Right renal cortex interstitium (tissue), 3 donors: ENCODE measurements at regions not wholly inside any gene's neighbourhood (a gene's known extent, or its start where the extent isn't known, plus 50 kb on each side); places are given as distances from the start of the nearest gene placed in this dataset.
A peak's percentile ranks its signal among the peaks of the same experiment; 100 is the strongest.
"Not testable (repeated sequence)": the region's sequence is repeated elsewhere in the genome, so short reads cannot be mapped to it uniquely, and the experiment has no call there.

Experiments used
- DNase-seq, 3 donors: peaks; one replicate each; pipeline ENCODE4 v3.0.0-alpha.2; 2013; ENCODE audit warnings: low read depth in 3 of 3, low spot score in 2 of 3

- no peak for DNase-seq
Measured at GRCh38 chr7:131061818-131062217, 265.9 kb upstream of the MKLN1 start.

GRCh38 chr7:131066635-131067034 is 261.0 kb upstream of the MKLN1 start:
- no peak for DNase-seq

GRCh38 chr7:131067220-131067619 is 260.5 kb upstream of the MKLN1 start:
- DNase-seq: no peak

- DNase-seq: no peak
Measured at GRCh38 chr7:131068604-131069021, 259.1 kb upstream of the MKLN1 start.

GRCh38 chr7:131071786-131072504 is 255.7 kb upstream of the MKLN1 start:
- peak in 1 of 3 donors; percentile 17 for DNase-seq

GRCh38 chr7:131072505-131073091 is 255.1 kb upstream of the MKLN1 start:
- DNase-seq: no peak

- DNase-seq: no peak
Measured at GRCh38 chr7:131074043-131074442, 253.6 kb upstream of the MKLN1 start.

GRCh38 chr7:131074585-131074984 is 253.1 kb upstream of the MKLN1 start:
- DNase-seq: no peak

- no peak for DNase-seq
Measured at GRCh38 chr7:131075406-131075805, 252.3 kb upstream of the MKLN1 start.

GRCh38 chr7:131076032-131076431 is 251.6 kb upstream of the MKLN1 start:
- DNase-seq: no peak

GRCh38 chr7:131076711-131077181 is 250.9 kb upstream of the MKLN1 start:
- DNase-seq: no peak

GRCh38 chr7:131077735-131078134 is 249.9 kb upstream of the MKLN1 start:
- DNase-seq: no peak

GRCh38 chr7:131080754-131081153 is 246.9 kb upstream of the MKLN1 start:
- DNase-seq: no peak

- DNase-seq: no peak
Measured at GRCh38 chr7:131081308-131081707, 246.4 kb upstream of the MKLN1 start.

- DNase-seq: no peak
Measured at GRCh38 chr7:131083781-131084180, 243.9 kb upstream of the MKLN1 start.

- DNase-seq: not testable (repeated sequence)
Measured at GRCh38 chr7:131084336-131084735, 243.3 kb upstream of the MKLN1 start.

- DNase-seq: no peak
Measured at GRCh38 chr7:131087756-131088658, 239.7 kb upstream of the MKLN1 start.

- DNase-seq: no peak
Measured at GRCh38 chr7:131090188-131090587, 237.5 kb upstream of the MKLN1 start.

- no peak for DNase-seq
Measured at GRCh38 chr7:131090886-131091692, 236.6 kb upstream of the MKLN1 start.

GRCh38 chr7:131094685-131095084 is 233.0 kb upstream of the MKLN1 start:
- DNase-seq: no peak

- no peak for DNase-seq
Measured at GRCh38 chr7:131095346-131095745, 232.3 kb upstream of the MKLN1 start.
